Muscle layer of colon (tissue), 2 donors: ENCODE measurements at regions not wholly inside any gene's neighbourhood (a gene's known extent, or its start where the extent isn't known, plus 50 kb on each side); places are given as distances from the start of the nearest gene placed in this dataset.

Experiments
- H3K27ac ChIP-seq: one replicate; pipeline ENCODE4 v1.7.0; 2013; ENCODE audit warnings: low read depth, mild to moderate bottlenecking, low read length, moderate library complexity
- H3K27me3 ChIP-seq, 2 donors: one replicate each; pipeline ENCODE4 v1.7.0; 2013; ENCODE audit warnings: low read length in 2 of 2, mild to moderate bottlenecking in 2 of 2; ENCODE audit not compliant: insufficient read depth in 2 of 2, control insufficient read depth in 1 of 2
- H3K36me3 ChIP-seq: one replicate; pipeline ENCODE4 v1.7.0; 2013; ENCODE audit warnings: mild to moderate bottlenecking, low read length; ENCODE audit not compliant: insufficient read depth
- H3K4me1 ChIP-seq: one replicate; pipeline ENCODE4 v1.7.0; 2013; ENCODE audit warnings: mild to moderate bottlenecking, low read length; ENCODE audit not compliant: insufficient read depth
- H3K4me3 ChIP-seq, 2 donors: one replicate each; pipeline ENCODE4 v1.7.0; 2013; ENCODE audit warnings: low read length in 2 of 2, low read depth in 1 of 2, mild to moderate bottlenecking in 1 of 2, moderate library complexity in 1 of 2
- H3K9ac ChIP-seq: one replicate; pipeline ENCODE4 v1.7.0; 2013; ENCODE audit warnings: low read length
- H3K9me3 ChIP-seq: one replicate; pipeline ENCODE4 v1.7.0; 2013; ENCODE audit warnings: mild to moderate bottlenecking, low read length
- donor health status: abdominal sarcoma.
- donor health status: Adenocarcinoma of cecum.

DNA sequence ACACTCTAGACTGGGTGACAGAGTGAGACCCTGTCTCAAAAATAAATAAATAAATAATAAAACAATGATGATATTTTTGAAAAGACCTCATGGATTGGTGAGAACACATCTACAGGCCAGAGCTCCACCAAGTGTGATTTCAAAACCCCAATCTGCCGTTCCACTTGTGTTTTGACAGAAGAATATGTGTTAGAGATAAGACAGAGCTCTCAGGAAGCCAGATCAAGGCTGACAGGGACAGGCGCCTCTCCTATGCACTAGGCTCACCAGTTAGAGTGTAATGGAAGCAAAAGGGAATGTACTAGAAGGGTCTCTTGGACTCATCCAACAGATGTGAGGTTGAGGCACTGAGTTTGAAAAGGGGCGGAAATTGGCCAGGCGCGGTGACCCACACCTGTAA, 110.7 kb upstream of the ERRFI1 start:
- H3K27me3 ChIP-seq = no peaks in the 10 kb centered on the region
- H3K9me3 ChIP-seq = no peaks in the 10 kb centered on the region
- peaks cover 38% of the 10 kb centered on the region for H3K4me1 ChIP-seq
- peak overlapping the region; percentile 20 for H3K27ac ChIP-seq
- H3K4me3 ChIP-seq = no peak overlapping the region
- H3K36me3 ChIP-seq = no peaks in the 10 kb centered on the region
- H3K9ac ChIP-seq = no peak overlapping the region

DNA sequence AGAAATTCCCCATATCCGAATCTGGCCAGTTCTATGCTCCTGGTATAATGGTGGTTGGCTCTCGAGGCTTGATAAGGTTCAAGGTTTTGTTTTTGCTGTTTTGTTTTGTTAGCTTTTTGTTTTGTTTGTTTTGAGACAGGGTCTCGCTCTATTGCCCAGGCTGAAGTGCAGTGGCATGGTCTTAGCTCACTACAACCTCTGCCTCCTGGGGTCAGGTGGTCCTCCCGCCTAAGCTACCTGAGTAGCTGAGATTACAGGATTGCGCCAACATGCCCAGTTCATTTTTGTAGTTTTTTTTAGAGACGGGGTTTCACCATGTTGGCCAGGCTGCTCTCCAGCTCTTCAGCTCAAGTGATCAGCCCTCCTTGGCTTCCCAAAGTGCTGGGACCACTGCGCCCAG, 109.1 kb upstream of the ERRFI1 start:
- H3K36me3 ChIP-seq = no peaks in the 10 kb centered on the region
- H3K27ac ChIP-seq = no peak overlapping the region
- no peak overlapping the region for H3K9ac ChIP-seq
- no peaks in the 10 kb centered on the region for H3K9me3 ChIP-seq
- H3K27me3 ChIP-seq = no peaks in the 10 kb centered on the region
- H3K4me1 ChIP-seq = peaks cover 38% of the 10 kb centered on the region
- H3K4me3 ChIP-seq = peak overlapping the region in 1 of 2 donors; percentile 3

- no peak overlapping the region for H3K9ac ChIP-seq
- H3K4me3 ChIP-seq = peak overlapping the region in 1 of 2 donors; percentile 3
- no peaks in the 10 kb centered on the region for H3K27me3 ChIP-seq
These were observed 108.6 kb upstream of the ERRFI1 start for GRCh38 chr1:8134546-8135235.

DNA sequence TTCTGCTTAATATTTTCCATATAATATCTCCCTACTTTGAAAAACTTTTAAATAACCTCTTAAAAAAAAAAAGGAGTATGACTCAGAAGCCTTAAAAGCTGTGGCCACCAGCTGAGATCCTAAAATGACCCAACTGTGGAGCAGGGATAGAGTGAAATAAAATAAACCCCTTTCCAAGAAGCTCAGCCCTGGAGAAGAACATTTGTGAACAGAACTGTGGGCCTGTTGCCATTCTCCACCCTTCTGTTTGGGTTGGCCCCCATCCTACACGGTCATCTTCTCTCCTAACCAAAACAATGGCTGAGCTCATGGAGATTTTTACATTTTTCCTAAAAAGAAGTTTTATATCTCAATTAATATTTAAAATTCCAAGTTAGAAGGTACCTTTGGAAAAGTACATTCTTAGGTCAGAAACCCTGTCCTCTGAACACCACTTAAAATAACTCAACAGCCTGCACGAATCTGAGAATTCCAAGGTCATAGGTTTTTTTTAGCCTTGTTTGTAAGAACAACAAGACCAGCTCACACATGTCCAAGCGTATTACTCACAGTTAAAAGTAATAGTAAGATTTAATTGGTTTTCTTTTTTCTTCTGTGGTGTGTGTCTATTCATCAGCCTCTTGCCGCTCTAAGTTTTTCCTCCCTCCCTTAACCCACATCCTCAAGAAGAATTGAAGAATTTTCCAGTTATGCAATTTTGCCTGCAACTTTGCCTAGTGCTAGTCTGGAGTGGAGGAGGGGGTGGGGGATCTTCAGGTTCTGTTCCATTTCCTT, 107.7 kb upstream of the ERRFI1 start:
- peak overlapping the region in 1 of 2 donors; percentile 3 for H3K4me3 ChIP-seq

More at GRCh38 chr1:8134546-8135235, 108.6 kb upstream of the ERRFI1 start:
- no peaks in the 10 kb centered on the region for H3K36me3 ChIP-seq
- no peaks in the 10 kb centered on the region for H3K9me3 ChIP-seq
- H3K27ac ChIP-seq = peak overlapping the region; percentile 90
- H3K4me1 ChIP-seq = peaks cover 38% of the 10 kb centered on the region

DNA sequence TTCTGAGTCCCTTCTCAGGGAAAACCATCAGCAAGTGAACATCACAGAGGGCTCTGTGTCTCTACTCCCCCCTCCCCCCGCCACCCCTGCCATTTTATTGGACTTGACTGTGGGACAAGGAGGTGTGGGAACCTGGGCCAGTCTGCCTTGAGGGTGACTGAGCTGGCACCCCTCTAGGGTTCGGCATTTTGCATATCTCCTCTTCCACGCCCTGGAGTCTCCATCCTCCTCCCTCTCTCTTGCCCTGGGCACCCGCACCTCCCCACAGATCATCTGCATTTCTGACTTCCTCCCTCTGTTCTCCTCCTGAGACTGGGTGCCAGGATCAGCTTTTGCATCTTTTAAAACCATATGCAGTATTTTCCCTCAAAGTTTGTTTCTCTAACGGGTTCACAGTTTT, 107.1 kb upstream of the ERRFI1 start:
- Histone ChIP-seq H3K36me3 (no peaks in the 10 kb centered on the region), H3K9ac (peak overlapping the region; percentile 10), H3K4me1 (peaks cover 38% of the 10 kb centered on the region), H3K27ac (peak overlapping the region; percentile 90), H3K9me3 (no peaks in the 10 kb centered on the region), H3K27me3 (no peaks in the 10 kb centered on the region), H3K4me3 (no peak overlapping the region)

More for the DNA sequence above, 107.7 kb upstream of the ERRFI1 start:
- Histone ChIP-seq H3K4me1 (peaks cover 38% of the 10 kb centered on the region), H3K27me3 (no peaks in the 10 kb centered on the region), H3K36me3 (no peaks in the 10 kb centered on the region), H3K27ac (peak overlapping the region; percentile 90), H3K9ac (peak overlapping the region; percentile 10), H3K9me3 (no peaks in the 10 kb centered on the region)

GRCh38 chr1:8127171-8127641, 101.1 kb upstream of the ERRFI1 start:
- H3K9ac ChIP-seq = no peak overlapping the region
- H3K4me1 ChIP-seq = peaks cover 27% of the 10 kb centered on the region
- peaks cover 5% of the 10 kb centered on the region for H3K9me3 ChIP-seq
- H3K27ac ChIP-seq = peak overlapping the region; percentile 56
- no peaks in the 10 kb centered on the region for H3K36me3 ChIP-seq
- H3K27me3 ChIP-seq = no peaks in the 10 kb centered on the region
- no peak overlapping the region for H3K4me3 ChIP-seq

DNA sequence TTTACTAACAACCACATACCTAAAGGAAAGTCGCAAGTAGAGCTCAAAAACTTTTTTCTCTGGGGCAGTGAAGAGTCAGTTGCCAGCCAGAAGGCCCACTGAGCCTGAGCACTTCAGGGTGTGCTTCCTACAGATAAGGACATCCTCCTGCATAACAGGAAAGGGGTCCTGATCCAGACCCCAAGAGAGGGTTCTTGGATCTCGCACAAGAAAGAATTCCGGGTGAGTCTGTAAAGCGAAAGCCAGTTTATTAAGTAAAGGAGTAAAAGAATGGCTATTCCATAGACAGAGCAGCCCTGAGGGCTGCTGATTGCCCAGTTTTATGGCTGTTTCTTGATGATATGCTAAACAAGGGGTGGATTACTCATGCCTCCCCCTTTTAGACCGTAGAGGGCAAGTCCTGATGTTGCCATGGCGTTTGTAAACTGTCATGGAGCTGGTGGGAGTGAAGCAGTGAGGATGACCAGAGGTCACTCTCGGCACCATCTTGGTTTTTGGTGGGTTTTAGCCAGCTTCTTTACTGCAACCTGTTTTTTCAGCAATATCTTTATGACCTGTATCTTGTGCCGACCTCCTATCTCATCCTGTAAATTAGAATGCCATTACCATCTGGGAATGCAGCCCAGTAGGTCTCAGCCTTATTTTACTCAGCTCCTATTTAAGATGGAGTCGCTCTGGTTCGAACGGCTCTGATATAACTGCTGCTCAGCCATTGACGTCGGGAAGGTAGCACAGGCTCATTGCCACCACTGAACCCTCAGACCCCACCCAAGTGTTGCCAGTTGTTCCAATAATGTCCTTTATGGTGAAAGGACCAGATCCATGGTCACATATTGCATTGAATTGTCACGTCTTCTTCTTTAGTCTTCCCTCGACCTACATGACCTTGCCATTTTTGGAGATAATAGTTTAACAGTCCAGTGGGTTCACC, 96.6 kb upstream of the ERRFI1 start:
- Histone ChIP-seq H3K4me1 (peaks cover 65% of the 10 kb centered on the region), H3K9me3 (peaks cover 5% of the 10 kb centered on the region), H3K27ac (peak overlapping the region; percentile 98), H3K36me3 (no peaks in the 10 kb centered on the region), H3K27me3 (no peaks in the 10 kb centered on the region), H3K9ac (peak overlapping the region; percentile 12), H3K4me3 (no peak overlapping the region)

- Histone ChIP-seq H3K4me1 (peaks cover 59% of the 10 kb centered on the region), H3K9me3 (peaks cover 5% of the 10 kb centered on the region), H3K9ac (peak overlapping the region; percentile 12), H3K27ac (peak overlapping the region; percentile 98), H3K27me3 (no peaks in the 10 kb centered on the region), H3K36me3 (no peaks in the 10 kb centered on the region), H3K4me3 (no peak overlapping the region)
These were observed 96.0 kb upstream of the ERRFI1 start for GRCh38 chr1:8122160-8122476.

GRCh38 chr1:8121261-8122159, 95.4 kb upstream of the ERRFI1 start:
- H3K4me3 ChIP-seq = no peak overlapping the region
- H3K27ac ChIP-seq = peak overlapping the region; percentile 98
- H3K27me3 ChIP-seq = no peaks in the 10 kb centered on the region
- peaks cover 5% of the 10 kb centered on the region for H3K9me3 ChIP-seq
- peak overlapping the region; percentile 73 for H3K9ac ChIP-seq
- no peaks in the 10 kb centered on the region for H3K36me3 ChIP-seq
- H3K4me1 ChIP-seq = peaks cover 59% of the 10 kb centered on the region

DNA sequence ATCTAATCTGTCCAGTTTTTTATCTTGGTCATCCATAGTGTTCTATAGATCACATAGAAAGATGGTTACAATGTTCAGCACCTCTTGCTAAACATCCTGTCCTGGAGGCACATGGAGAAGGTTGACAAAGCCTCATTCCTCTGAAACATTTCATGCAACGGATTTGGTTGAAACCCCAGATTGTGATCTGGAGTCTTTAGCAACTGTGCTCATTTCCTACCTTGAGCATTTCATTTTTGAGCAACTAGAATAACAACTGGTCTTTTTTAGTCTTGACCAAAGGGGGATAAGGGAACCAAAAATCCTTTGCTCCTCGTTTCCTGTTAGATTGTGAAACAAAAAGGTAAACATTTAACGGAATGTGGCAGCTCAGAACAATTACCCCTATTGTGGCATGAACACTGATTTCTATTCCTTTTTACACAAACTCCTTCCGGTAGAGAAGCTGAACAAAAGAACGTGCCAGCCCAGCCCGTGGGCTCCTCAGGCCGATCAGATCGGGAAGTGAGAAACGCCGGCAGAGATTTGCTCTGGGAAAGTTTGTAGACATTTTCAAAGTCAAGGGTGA, 94.7 kb upstream of the ERRFI1 start:
- H3K9ac ChIP-seq = peak overlapping the region; percentile 73

More for the DNA sequence above, 94.7 kb upstream of the ERRFI1 start:
- H3K27me3 ChIP-seq = no peaks in the 10 kb centered on the region
- H3K36me3 ChIP-seq = no peaks in the 10 kb centered on the region
- no peak overlapping the region for H3K4me3 ChIP-seq
- H3K27ac ChIP-seq = peak overlapping the region; percentile 87
- peaks cover 5% of the 10 kb centered on the region for H3K9me3 ChIP-seq
- peaks cover 66% of the 10 kb centered on the region for H3K4me1 ChIP-seq
